ENCODE measurements at regions not wholly inside any gene's neighbourhood (a gene's known extent, or its start where the extent isn't known, plus 50 kb on each side); places are given as distances from the start of the nearest gene placed in this dataset.
A peak's percentile ranks its signal among the peaks of the same experiment; 100 is the strongest.

DNA sequence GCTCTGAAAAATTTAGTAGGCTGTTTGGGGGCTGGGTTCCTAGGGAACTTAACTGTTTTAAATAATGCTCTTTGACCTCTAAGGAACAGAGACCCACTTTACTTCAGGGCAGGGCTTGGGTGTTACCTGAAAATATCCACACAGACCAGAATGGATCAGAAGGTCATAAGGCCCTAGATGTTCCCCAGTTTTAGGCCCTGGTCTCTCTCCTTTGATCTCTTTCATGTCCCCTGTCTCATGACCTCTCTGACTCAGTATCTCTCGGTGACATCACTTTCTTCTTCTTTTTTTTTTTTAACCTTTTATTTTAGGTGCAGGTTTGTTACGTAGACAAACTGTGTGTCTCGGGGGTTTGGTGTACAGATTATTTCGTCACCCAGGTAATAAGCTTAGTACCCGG, 272.1 kb upstream of the SGK1 start:
- ChIA-PET POLR2A (ENCODE audit: unreplicated experiment) (interaction anchor here (0.6 kb wide), 1 partner anchor 137 kb away, joined by 4 read pairs; no protein-coding TSS in a partner anchor), CTCF (interaction anchor here (0.5 kb wide), 1 partner anchor 232 kb away, joined by 4 read pairs; no protein-coding TSS in a partner anchor)
- intact Hi-C loops (cut with micrococcal nuclease; ENCODE audit: unreplicated experiment) = no loop called here

DNA sequence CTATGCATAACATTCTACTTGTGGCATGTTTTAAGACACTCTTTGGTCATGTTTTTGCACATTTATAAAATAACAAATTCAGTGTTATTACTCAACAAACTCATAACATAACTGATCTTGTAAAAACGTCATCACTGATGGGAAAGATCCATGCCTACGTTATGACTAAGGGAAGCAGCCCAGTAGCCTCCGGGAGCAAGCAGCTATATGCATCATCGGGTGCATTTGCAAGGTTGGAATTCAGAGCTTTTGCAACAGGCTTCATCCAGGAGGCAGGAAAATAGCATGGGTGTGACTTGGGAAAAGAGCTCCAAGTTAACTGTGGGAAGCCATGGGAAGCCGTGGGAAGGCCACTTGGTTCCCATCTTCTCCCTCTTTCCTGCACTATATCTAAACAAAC, 271.6 kb upstream of the SGK1 start:
- H3K36me3 ChIP-seq (ENCODE audit: low read depth) = no peaks in the 10 kb centered on the region
- ChIA-PET CTCF (interaction anchor here (0.5 kb wide), 1 partner anchor 233 kb away, joined by 4 read pairs; no protein-coding TSS in a partner anchor), POLR2A (ENCODE audit: unreplicated experiment) (interaction anchor here (0.6 kb wide), 1 partner anchor 138 kb away, joined by 4 read pairs; no protein-coding TSS in a partner anchor)
- intact Hi-C loops (cut with micrococcal nuclease; ENCODE audit: unreplicated experiment) = no loop called here
- H4K20me1 ChIP-seq (ENCODE audit: insufficient read depth) = no peaks in the 10 kb centered on the region
- H3K27me3 ChIP-seq (ENCODE audit: insufficient read depth, low read depth) = no peaks in the 10 kb centered on the region
- no peaks in the 10 kb centered on the region for H3K9me2 ChIP-seq (ENCODE audit: insufficient read depth)
- H3K27ac ChIP-seq = peak overlapping the region; percentile 66
- H3K4me1 ChIP-seq (replicated peaks; ENCODE audit: insufficient read depth) = peaks cover 15% of the 10 kb centered on the region
- BruUV-seq (replicated peaks) = no TSS peak
- peak overlapping the region; percentile 12; the same call in 1 of the 2 replicates for H2AFZ ChIP-seq
- peak overlapping the region; percentile 44 for H3K4me2 ChIP-seq
- H3K79me2 ChIP-seq (ENCODE audit: low read depth) = no peaks in the 10 kb centered on the region
- no peaks in the 10 kb centered on the region for H3K9me3 ChIP-seq (ENCODE audit: insufficient read depth, low read depth)
- peak; percentile 37 to 93 for DNase-seq
- TF ChIP-seq CTCF (conservative IDR thresholded peaks at IDR 0.05) (no peak), EZH2 (IDR thresholded peaks at IDR 0.05; ENCODE audit: low read depth) (no peak)
- H3K4me3 ChIP-seq = no peak overlapping the region
- peaks cover 10% of the 10 kb centered on the region; the same call in 1 of the 2 replicates for H3F3A ChIP-seq (ENCODE audit: insufficient read depth, low read depth)

More for the DNA sequence above, 272.1 kb upstream of the SGK1 start:
- H3K4me2 ChIP-seq = peak overlapping the region; percentile 44
- peak in 1 of 2 experiments; percentile 49 for DNase-seq
- H2AFZ ChIP-seq = peak overlapping the region; percentile 12; the same call in 1 of the 2 replicates
- no peaks in the 10 kb centered on the region for H3K9me3 ChIP-seq (ENCODE audit: insufficient read depth, low read depth)
- no peaks in the 10 kb centered on the region for H3K79me2 ChIP-seq (ENCODE audit: low read depth)
- no peak overlapping the region for H3K4me3 ChIP-seq
- peaks cover 15% of the 10 kb centered on the region for H3K4me1 ChIP-seq (replicated peaks; ENCODE audit: insufficient read depth)
- TF ChIP-seq CTCF (conservative IDR thresholded peaks at IDR 0.05) = no peak
- TF ChIP-seq EZH2 (IDR thresholded peaks at IDR 0.05; ENCODE audit: low read depth) = no peak
- H3K27me3 ChIP-seq (ENCODE audit: insufficient read depth, low read depth) = no peaks in the 10 kb centered on the region
- no peaks in the 10 kb centered on the region for H4K20me1 ChIP-seq (ENCODE audit: insufficient read depth)
- peak overlapping the region; percentile 66 for H3K27ac ChIP-seq
- H3F3A ChIP-seq (ENCODE audit: insufficient read depth, low read depth) = peaks cover 10% of the 10 kb centered on the region; the same call in 1 of the 2 replicates
- no peaks in the 10 kb centered on the region for H3K36me3 ChIP-seq (ENCODE audit: low read depth)
- no peaks in the 10 kb centered on the region for H3K9me2 ChIP-seq (ENCODE audit: insufficient read depth)
- no TSS peak for BruUV-seq (replicated peaks)

- H3K36me3 ChIP-seq (ENCODE audit: low read depth) = no peaks in the 10 kb centered on the region
- H3K27ac ChIP-seq = no peak overlapping the region
- DNase-seq = no peak
- no TSS peak for BruUV-seq (replicated peaks)
- no peaks in the 10 kb centered on the region for H4K20me1 ChIP-seq (ENCODE audit: insufficient read depth)
- no peaks in the 10 kb centered on the region for H3K9me3 ChIP-seq (ENCODE audit: insufficient read depth, low read depth)
- no peak overlapping the region for H3K4me3 ChIP-seq
- peaks cover 15% of the 10 kb centered on the region for H3K4me1 ChIP-seq (replicated peaks; ENCODE audit: insufficient read depth)
- no peaks in the 10 kb centered on the region for H3K27me3 ChIP-seq (ENCODE audit: insufficient read depth, low read depth)
- no peaks in the 10 kb centered on the region for H3K79me2 ChIP-seq (ENCODE audit: low read depth)
- no peak for TF ChIP-seq EZH2 (IDR thresholded peaks at IDR 0.05; ENCODE audit: low read depth)
- no peak for TF ChIP-seq CTCF (conservative IDR thresholded peaks at IDR 0.05)
- no peak overlapping the region for H2AFZ ChIP-seq
- CTCF ChIA-PET = no interaction called here
- H3K9me2 ChIP-seq (ENCODE audit: insufficient read depth) = no peaks in the 10 kb centered on the region
- H3K4me2 ChIP-seq = no peak overlapping the region
- POLR2A ChIA-PET (ENCODE audit: unreplicated experiment) = no interaction called here
- intact Hi-C loops (cut with micrococcal nuclease; ENCODE audit: unreplicated experiment) = no loop called here
- peaks cover 10% of the 10 kb centered on the region; the same call in 1 of the 2 replicates for H3F3A ChIP-seq (ENCODE audit: insufficient read depth, low read depth)
These were observed 270.4 kb upstream of the SGK1 start for GRCh38 chr6:134588267-134588666.
